Vagina (tissue), 2 donors: ENCODE measurements at regions not wholly inside any gene's neighbourhood (a gene's known extent, or its start where the extent isn't known, plus 50 kb on each side); places are given as distances from the start of the nearest gene placed in this dataset.

Experiments
- DNase-seq, 2 donors: peaks; one replicate each; pipeline ENCODE4 v3.0.0-alpha.2; 2017; ENCODE audit errors: extremely low spot score in 2 of 2
- H3K27ac ChIP-seq: fragments of 200-600 bp; sonication (generic); one replicate; pipeline ENCODE4 v1.5.1; 2019
- H3K27me3 ChIP-seq: fragments of 200-600 bp; sonication (generic); one replicate; pipeline ENCODE4 v1.5.1; 2019
- H3K36me3 ChIP-seq, 2 donors: fragments of 200-600 bp; sonication (generic); one replicate each; pipeline ENCODE4 v1.5.1; 2017 to 2019
- H3K4me1 ChIP-seq: fragments of 200-600 bp; sonication (generic); one replicate; pipeline ENCODE4 v1.5.1; 2019
- H3K4me3 ChIP-seq, 2 donors: fragments of 200-600 bp; sonication (generic); 1 replicate in 1 of 2; 2 replicates in 1 of 2; pipeline ENCODE4 v1.5.1; 2016 to 2019
- H3K9me3 ChIP-seq: fragments of 200-600 bp; sonication (generic); one replicate; pipeline ENCODE4 v1.5.1; 2019
- POLR2A ChIP-seq, 2 donors: fragments of 450-650 bp; IDR thresholded peaks; one replicate each; pipeline ENCODE4 v1.6.1; 2017; ENCODE audit warnings: antibody characterized with exemption in 2 of 2, mild to moderate bottlenecking in 2 of 2, moderate library complexity in 2 of 2
- POLR2AphosphoS5 ChIP-seq, 2 donors: sonication (generic); formaldehyde crosslinking; IDR thresholded peaks; one replicate each; pipeline ENCODE4 v1.9.0; 2017; ENCODE audit warnings: antibody characterized with exemption in 2 of 2, mild to moderate bottlenecking in 2 of 2, low read depth in 1 of 2; ENCODE audit not compliant: insufficient read depth in 1 of 2
- intact Hi-C: fragments of 100-400 bp; cut with DNase I; formaldehyde crosslinking; loops from one replicate; pipeline ENCODE4 v1.15.1; 2023
- TF ChIP-seq, protein P1 (sequence below), 3 experiments: fragments of 450-650 bp in 2 of 3; fragments of 200-600 bp in 1 of 3; sonication (generic) in 1 of 3; IDR thresholded peaks; one replicate each; pipeline ENCODE4 v1.5.1; 2017 to 2019; ENCODE audit warnings: antibody characterized with exemption in 3 of 3, mild to moderate bottlenecking in 2 of 3, moderate library complexity in 2 of 3

GRCh38 chr9:115208501-115208900 lies 90.5 kb upstream of the TNC start:
- TF ChIP-seq, protein P1, sequence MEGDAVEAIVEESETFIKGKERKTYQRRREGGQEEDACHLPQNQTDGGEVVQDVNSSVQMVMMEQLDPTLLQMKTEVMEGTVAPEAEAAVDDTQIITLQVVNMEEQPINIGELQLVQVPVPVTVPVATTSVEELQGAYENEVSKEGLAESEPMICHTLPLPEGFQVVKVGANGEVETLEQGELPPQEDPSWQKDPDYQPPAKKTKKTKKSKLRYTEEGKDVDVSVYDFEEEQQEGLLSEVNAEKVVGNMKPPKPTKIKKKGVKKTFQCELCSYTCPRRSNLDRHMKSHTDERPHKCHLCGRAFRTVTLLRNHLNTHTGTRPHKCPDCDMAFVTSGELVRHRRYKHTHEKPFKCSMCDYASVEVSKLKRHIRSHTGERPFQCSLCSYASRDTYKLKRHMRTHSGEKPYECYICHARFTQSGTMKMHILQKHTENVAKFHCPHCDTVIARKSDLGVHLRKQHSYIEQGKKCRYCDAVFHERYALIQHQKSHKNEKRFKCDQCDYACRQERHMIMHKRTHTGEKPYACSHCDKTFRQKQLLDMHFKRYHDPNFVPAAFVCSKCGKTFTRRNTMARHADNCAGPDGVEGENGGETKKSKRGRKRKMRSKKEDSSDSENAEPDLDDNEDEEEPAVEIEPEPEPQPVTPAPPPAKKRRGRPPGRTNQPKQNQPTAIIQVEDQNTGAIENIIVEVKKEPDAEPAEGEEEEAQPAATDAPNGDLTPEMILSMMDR (IDR thresholded peaks at IDR 0.05) = no peak
- TF ChIP-seq POLR2AphosphoS5 (IDR thresholded peaks at IDR 0.05; ENCODE audit: insufficient read depth in 1 of 2, low read depth in 1 of 2) (no peak), POLR2A (IDR thresholded peaks at IDR 0.05) (no peak)
- H3K36me3 ChIP-seq = no peaks in the 10 kb centered on the region
- no peak for DNase-seq
- intact Hi-C loops = no loop called here
- H3K27ac ChIP-seq = no peak overlapping the region
- peaks cover 22% of the 10 kb centered on the region for H3K4me1 ChIP-seq
- no peaks in the 10 kb centered on the region for H3K27me3 ChIP-seq
- H3K9me3 ChIP-seq = no peaks in the 10 kb centered on the region
- H3K4me3 ChIP-seq = no peak overlapping the region

DNA sequence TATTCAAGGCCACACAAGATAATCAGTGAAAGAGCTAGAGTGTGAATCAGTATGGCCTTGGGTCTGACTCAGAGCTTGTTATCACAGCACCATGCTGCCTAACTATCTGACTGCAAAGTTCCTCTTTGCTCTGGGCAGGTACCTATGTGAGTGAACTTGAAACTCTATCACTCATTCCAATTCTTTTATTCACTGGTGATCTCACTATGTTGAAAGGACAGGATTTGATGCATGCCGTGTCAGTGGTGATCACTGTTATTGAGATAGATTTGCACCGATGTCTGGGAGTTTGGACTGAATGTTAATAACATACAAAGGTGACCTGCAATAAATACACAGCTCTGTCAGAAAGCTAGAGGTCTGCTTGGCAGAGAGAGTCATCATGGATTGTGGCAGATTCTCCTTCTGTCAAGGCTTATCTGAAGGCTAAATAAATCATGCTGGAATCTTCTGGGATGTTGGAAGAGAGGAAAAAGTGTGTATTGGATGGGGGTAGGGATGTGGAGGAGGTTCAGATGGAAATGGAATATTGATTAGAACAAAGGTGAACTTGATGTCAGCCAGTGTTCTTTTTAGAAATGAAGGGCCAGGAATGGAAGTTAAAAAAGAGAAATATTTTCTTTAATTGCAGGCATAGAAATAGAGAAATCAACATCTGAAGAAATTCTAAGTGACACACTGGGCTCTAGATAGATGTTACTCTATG lies 91.8 kb upstream of the TNC start:
- no peak for DNase-seq
- TF ChIP-seq, protein P1 (IDR thresholded peaks at IDR 0.05) = no peak
- no peak for TF ChIP-seq POLR2AphosphoS5 (IDR thresholded peaks at IDR 0.05; ENCODE audit: insufficient read depth in 1 of 2, low read depth in 1 of 2)
- TF ChIP-seq POLR2A (IDR thresholded peaks at IDR 0.05) = no peak
- H3K9me3 ChIP-seq = no peaks in the 10 kb centered on the region
- no peaks in the 10 kb centered on the region for H3K27me3 ChIP-seq
- peaks cover 16% of the 10 kb centered on the region for H3K4me1 ChIP-seq
- no peak overlapping the region for H3K4me3 ChIP-seq
- no peak overlapping the region for H3K27ac ChIP-seq
- intact Hi-C loops = no loop called here
- H3K36me3 ChIP-seq = no peaks in the 10 kb centered on the region

GRCh38 chr9:115210699-115211098 lies 92.7 kb upstream of the TNC start:
- Histone ChIP-seq H3K36me3 (no peaks in the 10 kb centered on the region), H3K9me3 (no peaks in the 10 kb centered on the region), H3K4me1 (peaks cover 16% of the 10 kb centered on the region), H3K27me3 (no peaks in the 10 kb centered on the region), H3K4me3 (no peak overlapping the region), H3K27ac (no peak overlapping the region)
- intact Hi-C loops = no loop called here
- TF ChIP-seq POLR2A (IDR thresholded peaks at IDR 0.05) (no peak), POLR2AphosphoS5 (IDR thresholded peaks at IDR 0.05; ENCODE audit: insufficient read depth in 1 of 2, low read depth in 1 of 2) (no peak)
- TF ChIP-seq, protein P1 (IDR thresholded peaks at IDR 0.05) = no peak
- no peak for DNase-seq

DNA sequence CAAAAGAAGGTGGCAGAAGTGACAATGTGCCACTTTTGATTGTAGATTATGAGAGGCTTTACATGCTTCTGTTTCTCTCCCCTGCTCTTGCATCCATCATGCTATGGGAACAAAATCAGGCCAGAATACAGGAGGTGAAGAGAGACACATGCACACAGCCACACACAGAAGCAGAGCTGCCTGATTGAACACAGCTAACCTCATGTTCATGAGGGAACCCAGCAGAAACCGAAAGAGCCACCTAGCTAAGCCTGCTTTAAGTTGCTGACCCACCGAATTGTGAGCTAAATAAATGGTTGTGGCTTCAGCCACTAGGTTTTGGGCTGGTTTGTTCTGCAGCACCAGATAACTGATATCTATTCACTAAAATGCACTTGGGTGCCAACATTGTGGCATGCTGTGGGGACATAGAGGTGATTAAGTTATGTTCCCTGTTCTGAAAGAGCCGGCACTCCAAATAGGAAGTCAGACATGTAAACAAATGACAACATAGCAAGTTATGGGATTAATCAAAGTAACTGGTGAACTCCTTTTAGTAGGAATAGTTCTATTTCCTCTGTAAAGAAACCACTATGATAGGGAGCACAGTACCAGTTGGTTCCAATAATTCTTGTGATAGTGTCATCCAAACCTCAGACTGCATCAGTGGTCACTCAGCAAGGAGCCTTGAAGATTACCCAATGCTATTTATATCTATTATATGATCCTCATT lies 93.6 kb upstream of the TNC start:
- no peaks in the 10 kb centered on the region for H3K9me3 ChIP-seq
- no peaks in the 10 kb centered on the region for H3K36me3 ChIP-seq
- H3K4me1 ChIP-seq = peaks cover 16% of the 10 kb centered on the region
- DNase-seq = no peak
- H3K27ac ChIP-seq = peak overlapping the region; percentile 4
- intact Hi-C loops = loop anchor here (2.0 kb wide), 1 partner anchor 21 kb away; no protein-coding TSS in a partner anchor
- H3K27me3 ChIP-seq = no peaks in the 10 kb centered on the region
- H3K4me3 ChIP-seq = no peak overlapping the region
- TF ChIP-seq POLR2AphosphoS5 (IDR thresholded peaks at IDR 0.05; ENCODE audit: insufficient read depth in 1 of 2, low read depth in 1 of 2) = peak in 1 of 2 donors; percentile 18
- no peak for TF ChIP-seq POLR2A (IDR thresholded peaks at IDR 0.05)

GRCh38 chr9:115212125-115212605 lies 94.2 kb upstream of the TNC start:
- intact Hi-C loops = loop anchor here (2.0 kb wide), 1 partner anchor 21 kb away; no protein-coding TSS in a partner anchor
- no peak for DNase-seq
- Histone ChIP-seq H3K27ac (peak overlapping the region; percentile 4), H3K27me3 (no peaks in the 10 kb centered on the region), H3K36me3 (no peaks in the 10 kb centered on the region), H3K9me3 (no peaks in the 10 kb centered on the region), H3K4me1 (peaks cover 16% of the 10 kb centered on the region), H3K4me3 (no peak overlapping the region)
- TF ChIP-seq POLR2AphosphoS5 (IDR thresholded peaks at IDR 0.05; ENCODE audit: insufficient read depth in 1 of 2, low read depth in 1 of 2) = no peak
- TF ChIP-seq POLR2A (IDR thresholded peaks at IDR 0.05) = no peak
- TF ChIP-seq, protein P1 (IDR thresholded peaks at IDR 0.05) = no peak
